ENCODE measurements at regions not wholly inside any gene's neighbourhood (a gene's known extent, or its start where the extent isn't known, plus 50 kb on each side); places are given as distances from the start of the nearest gene placed in this dataset.

DNA sequence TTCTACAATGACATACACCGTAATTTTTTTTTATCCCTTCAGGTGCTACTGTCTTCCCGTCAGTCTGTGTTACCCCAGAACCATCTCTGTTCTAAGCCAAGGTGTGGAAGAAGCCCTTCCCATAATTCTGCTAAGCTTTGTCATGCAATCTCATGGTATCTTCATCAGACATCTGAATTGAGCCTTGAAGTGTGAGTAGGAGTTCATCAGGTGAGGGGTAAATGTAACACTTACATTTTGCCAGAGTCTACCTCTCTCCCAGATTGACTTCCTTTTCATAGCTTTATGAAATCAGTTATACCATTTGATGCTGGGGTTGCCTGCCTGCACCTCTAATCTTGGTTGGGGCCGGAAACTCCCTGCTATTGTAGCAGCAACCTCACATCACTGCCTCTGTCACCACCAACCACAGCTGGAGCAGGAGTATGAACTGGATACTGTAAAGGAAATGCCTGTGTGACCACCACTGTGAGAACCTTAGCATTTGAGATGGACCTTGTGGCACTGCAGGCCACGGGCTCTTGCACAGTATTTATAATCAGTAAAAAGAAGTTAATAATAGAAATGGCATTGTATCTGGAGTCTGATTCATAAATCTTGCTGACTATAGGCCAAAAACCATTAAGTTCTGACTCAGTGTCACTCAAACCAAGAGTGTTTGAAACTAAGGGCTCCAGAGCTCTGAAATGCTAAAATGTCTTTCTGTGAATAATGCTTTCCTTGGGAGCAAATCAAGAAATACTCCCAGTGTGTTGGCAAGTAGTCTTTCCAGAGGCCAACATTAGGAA lies 58.7 kb upstream of the STK38L start:
- TF ChIP-seq, protein P1, sequence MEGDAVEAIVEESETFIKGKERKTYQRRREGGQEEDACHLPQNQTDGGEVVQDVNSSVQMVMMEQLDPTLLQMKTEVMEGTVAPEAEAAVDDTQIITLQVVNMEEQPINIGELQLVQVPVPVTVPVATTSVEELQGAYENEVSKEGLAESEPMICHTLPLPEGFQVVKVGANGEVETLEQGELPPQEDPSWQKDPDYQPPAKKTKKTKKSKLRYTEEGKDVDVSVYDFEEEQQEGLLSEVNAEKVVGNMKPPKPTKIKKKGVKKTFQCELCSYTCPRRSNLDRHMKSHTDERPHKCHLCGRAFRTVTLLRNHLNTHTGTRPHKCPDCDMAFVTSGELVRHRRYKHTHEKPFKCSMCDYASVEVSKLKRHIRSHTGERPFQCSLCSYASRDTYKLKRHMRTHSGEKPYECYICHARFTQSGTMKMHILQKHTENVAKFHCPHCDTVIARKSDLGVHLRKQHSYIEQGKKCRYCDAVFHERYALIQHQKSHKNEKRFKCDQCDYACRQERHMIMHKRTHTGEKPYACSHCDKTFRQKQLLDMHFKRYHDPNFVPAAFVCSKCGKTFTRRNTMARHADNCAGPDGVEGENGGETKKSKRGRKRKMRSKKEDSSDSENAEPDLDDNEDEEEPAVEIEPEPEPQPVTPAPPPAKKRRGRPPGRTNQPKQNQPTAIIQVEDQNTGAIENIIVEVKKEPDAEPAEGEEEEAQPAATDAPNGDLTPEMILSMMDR (IDR thresholded peaks at IDR 0.05), result no peak
- no peak for TF ChIP-seq ZFX (IDR thresholded peaks at IDR 0.05; ENCODE audit: borderline replicate concordance)
- no peak overlapping the region for H3K27ac ChIP-seq

DNA sequence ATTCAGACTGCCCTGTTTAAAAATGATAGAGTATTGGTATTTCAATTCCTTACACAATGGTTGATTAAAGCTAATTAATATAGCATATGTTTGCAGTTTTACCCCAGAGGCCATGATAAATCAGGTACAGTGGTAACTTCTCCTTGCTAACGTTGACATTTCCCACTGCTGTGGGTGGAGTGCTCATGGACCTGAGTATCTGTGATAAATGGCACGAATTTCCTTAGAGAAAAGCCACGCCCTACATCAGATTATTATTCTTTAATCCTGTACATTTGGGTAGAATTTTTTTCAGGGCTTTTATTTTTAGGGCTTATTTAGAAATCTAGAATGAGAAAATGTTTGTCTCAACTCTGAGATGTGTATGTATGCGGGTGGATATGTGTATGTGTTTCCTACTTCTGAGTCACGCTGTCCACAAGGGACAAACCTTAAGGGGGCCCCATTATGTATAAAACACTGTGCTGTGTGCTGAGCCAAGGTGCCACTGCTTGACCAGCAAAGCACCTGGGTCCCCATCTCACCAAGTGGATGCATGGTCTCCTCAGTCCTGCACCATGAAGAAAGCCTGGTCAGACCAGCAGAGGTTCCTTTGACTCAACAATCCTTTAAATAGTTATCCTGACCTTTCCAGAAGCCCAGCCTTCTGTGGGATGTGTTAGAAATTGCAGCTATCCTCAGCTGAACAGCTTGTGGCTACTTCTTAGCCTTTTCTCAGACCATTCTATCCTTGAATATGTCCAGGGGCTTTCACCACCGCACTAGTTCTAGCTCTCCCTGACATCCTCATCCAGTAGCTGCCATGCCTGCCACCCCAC lies 57.9 kb upstream of the STK38L start:
- no peak for TF ChIP-seq ZFX (IDR thresholded peaks at IDR 0.05; ENCODE audit: borderline replicate concordance)
- TF ChIP-seq, protein P1 (IDR thresholded peaks at IDR 0.05), result no peak
- H3K27ac ChIP-seq, result no peak overlapping the region

DNA sequence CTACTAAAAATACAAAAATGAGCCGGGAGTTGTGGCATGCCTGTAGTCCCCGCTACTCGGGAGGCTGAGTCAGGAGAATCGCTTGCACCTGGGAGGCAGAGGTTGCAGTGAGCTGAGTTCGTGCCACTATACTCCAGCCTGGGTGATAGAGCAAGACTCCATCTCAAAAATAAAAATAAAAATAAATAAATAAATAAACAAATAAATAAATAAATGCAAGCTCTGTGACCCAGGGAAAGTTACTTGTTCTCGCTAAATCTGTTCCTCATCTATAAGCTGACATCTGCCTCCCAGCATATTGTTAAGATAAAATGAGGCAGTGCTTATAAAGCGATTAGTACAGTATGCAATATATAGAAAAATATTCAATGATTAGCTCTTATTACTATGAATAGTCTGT lies 56.4 kb upstream of the STK38L start:
- no peak overlapping the region for H3K27ac ChIP-seq
- TF ChIP-seq, protein P1 (IDR thresholded peaks at IDR 0.05), result no peak
- no peak for TF ChIP-seq ZFX (IDR thresholded peaks at IDR 0.05; ENCODE audit: borderline replicate concordance)

DNA sequence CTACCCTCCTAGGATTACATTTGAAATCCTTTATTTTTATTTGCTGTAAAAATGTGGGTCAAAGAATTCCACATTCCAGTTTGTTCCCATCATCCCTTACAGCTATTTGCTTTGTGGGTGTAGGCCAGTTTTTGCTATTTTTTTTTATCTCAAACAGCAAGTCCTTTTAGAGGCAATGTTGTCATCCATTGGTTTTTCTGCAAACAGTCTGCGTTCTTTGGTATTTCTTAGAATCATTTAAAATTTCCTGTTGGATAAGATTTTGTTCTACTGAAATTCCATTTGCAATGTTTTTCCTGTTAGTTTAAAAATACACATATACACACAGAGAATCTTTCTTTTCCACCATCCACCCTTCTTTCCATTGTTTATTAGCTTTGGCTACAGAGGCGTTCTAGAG lies 53.3 kb upstream of the STK38L start:
- H3K27ac ChIP-seq, result peak overlapping the region; percentile 19; the same call in 1 of the 2 replicates
- TF ChIP-seq, protein P1 (IDR thresholded peaks at IDR 0.05), result no peak
- TF ChIP-seq ZFX (IDR thresholded peaks at IDR 0.05; ENCODE audit: borderline replicate concordance), result no peak

DNA sequence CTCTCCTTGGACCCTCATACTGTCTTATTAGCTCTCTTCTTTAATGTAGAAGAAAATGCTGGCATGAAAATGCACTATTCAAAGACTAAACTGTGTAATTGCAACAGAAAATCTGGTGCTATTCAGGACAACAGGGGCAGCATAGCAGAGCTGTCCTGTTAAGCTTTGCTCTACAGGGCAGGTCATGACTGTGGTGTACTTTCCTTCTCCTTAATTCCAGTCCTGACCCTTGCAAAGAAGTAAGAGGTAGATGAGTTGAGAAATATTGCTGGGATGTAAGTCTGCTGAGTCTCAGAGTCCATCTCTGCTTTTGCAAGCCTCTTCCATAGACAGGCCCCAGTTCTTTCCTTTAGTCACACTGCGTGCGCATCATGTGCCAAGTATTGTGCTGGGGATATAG lies 52.6 kb upstream of the STK38L start:
- no peak overlapping the region; the same call in 1 of the 2 replicates for H3K27ac ChIP-seq
- no peak for TF ChIP-seq ZFX (IDR thresholded peaks at IDR 0.05; ENCODE audit: borderline replicate concordance)
- TF ChIP-seq, protein P1 (IDR thresholded peaks at IDR 0.05), result no peak

DNA sequence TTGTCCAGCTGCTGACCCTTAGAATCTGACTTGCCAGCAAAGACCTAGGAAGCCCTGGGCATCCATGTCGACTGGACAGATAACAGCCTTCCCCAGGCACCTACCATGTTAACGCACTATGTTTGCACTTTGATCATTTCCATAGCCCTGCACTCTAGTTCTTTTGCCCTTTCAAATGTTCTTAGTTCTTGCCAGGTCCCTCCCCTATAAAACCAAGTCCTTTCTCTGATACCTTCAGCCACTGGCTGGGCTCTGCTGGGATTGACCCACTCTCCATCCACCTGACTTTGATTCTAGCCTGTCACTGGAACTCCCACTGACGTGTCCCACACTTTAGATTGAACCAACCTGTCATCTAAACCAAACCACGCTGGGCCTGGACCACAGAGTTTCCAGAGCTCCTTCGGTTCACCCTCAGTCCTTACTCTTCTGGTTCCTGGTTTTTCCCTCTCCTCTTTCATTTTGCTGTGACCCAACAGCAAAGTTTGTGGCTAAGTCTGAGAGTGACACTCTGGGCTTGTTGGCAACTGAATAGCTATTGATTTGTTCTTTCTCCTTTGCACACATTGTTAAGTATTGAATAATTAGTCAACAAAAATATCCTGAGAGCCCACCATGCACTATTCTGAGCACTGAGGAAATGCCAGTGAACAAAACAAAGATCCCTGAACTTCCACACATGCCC lies 51.8 kb upstream of the STK38L start:
- TF ChIP-seq, protein P1 (IDR thresholded peaks at IDR 0.05), result no peak
- no peak for TF ChIP-seq ZFX (IDR thresholded peaks at IDR 0.05; ENCODE audit: borderline replicate concordance)
- no peak overlapping the region for H3K27ac ChIP-seq

Data from 22Rv1 (cell line).